ENCODE measurements at regions not wholly inside any gene's neighbourhood (a gene's known extent, or its start where the extent isn't known, plus 50 kb on each side); places are given as distances from the start of the nearest gene placed in this dataset.

DNA sequence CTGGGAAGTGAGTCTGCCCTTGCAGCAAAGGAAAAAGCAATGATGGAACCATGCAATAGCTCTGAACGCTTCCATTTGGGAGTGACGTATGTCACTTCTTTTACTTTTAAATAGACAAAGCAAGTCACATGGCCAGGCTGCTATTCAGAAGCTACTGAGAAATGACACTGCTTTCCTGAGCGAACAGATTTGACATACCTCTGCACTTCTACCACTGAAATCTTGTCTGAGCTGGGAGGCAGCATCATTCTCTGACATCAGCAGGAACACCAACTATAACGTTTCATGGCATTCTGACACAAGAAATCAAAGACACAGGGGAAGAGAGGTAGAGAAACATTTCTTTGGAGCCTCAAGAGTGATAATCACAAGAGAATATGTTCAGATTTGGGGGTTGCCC lies 271.1 kb downstream of the SNX13 start:
- TF ChIP-seq POLR2A (IDR thresholded peaks at IDR 0.05; ENCODE audit: low read depth, low read length) (no peak), TAF1 (IDR thresholded peaks at IDR 0.05; ENCODE audit: low read depth, low read length) (no peak), POLR2AphosphoS5 (IDR thresholded peaks at IDR 0.05; ENCODE audit: low read depth, low read length) (no peak), POU2F2 (IDR thresholded peaks at IDR 0.05; ENCODE audit: low read depth, low read length) (no peak)
